SK-N-SH (cell line): ENCODE measurements at regions not wholly inside any gene's neighbourhood (a gene's known extent, or its start where the extent isn't known, plus 50 kb on each side); places are given as distances from the start of the nearest gene placed in this dataset.
"Not testable (repeated sequence)": the region's sequence is repeated elsewhere in the genome, so short reads cannot be mapped to it uniquely, and the experiment has no call there.

Source experiments
- CTCF ChIP-seq: fragments of 200-600 bp; sonication (generic); IDR thresholded peaks from 2 replicates; pipeline ENCODE4 v1.6.1; 2017; ENCODE audit warnings: antibody characterized with exemption, mild to moderate bottlenecking, moderate library complexity
- FOXJ3 ChIP-seq: sonication (generic); formaldehyde crosslinking; IDR thresholded peaks from 2 replicates; pipeline ENCODE4 v1.5.1; 2020; ENCODE audit warnings: mild to moderate bottlenecking, missing genetic modification reagents
- GABPA ChIP-seq: IDR thresholded peaks from 2 replicates; pipeline ENCODE4 v1.4.0; 2012; ENCODE audit warnings: low read depth, mild to moderate bottlenecking
- NRF1 ChIP-seq: IDR thresholded peaks from 2 replicates; pipeline ENCODE4 v1.6.1; 2012; ENCODE audit warnings: low read depth, mild to moderate bottlenecking, low read length
- POLR2AphosphoS5 ChIP-seq: IDR thresholded peaks from 2 replicates; pipeline ENCODE4 v1.6.1; 2012; ENCODE audit warnings: low read depth, low read length
- RAD21 ChIP-seq: IDR thresholded peaks from 2 replicates; pipeline ENCODE4 v1.6.1; 2012; ENCODE audit warnings: mild to moderate bottlenecking, low read length
- RFX5 ChIP-seq: IDR thresholded peaks from 2 replicates; pipeline ENCODE4 v1.6.1; 2012; ENCODE audit warnings: mild to moderate bottlenecking, improper control_type of control experiment, low read length
- USF1 ChIP-seq: IDR thresholded peaks from 2 replicates; pipeline ENCODE4 v1.4.0; 2012; ENCODE audit warnings: low read depth, borderline replicate concordance
- USF2 ChIP-seq: fragments of 150-350 bp; IDR thresholded peaks from 2 replicates; pipeline ENCODE4 v1.6.1; 2017; ENCODE audit warnings: antibody characterized with exemption, low read length, low read depth, borderline replicate concordance
- ZBTB33 ChIP-seq: IDR thresholded peaks from 2 replicates; pipeline ENCODE4 v1.4.0; 2012; ENCODE audit warnings: low read depth, borderline replicate concordance

GRCh38 chr3:154810017-154810416, 270.1 kb upstream of the MME start:
- TF ChIP-seq CTCF; POLR2AphosphoS5; RFX5; FOXJ3 (CRISPR knock-in tag); NRF1; ZBTB33; GABPA; USF1; USF2; RAD21: not testable (repeated sequence)
